MG63 (cell line): ENCODE measurements at regions not wholly inside any gene's neighbourhood (a gene's known extent, or its start where the extent isn't known, plus 50 kb on each side); places are given as distances from the start of the nearest gene placed in this dataset.

Source experiments
- DNase-seq: peaks from one replicate; pipeline ENCODE4 v3.0.0-alpha.2; 2020
- H3K27me3 ChIP-seq: fragments of 250-450 bp; sonication (Bioruptor Pico); 2 replicates; pipeline ENCODE4 v1.5.1; 2020; ENCODE audit warnings: mild to moderate bottlenecking, moderate library complexity
- H3K36me3 ChIP-seq: fragments of 250-450 bp; sonication (Bioruptor Pico); 2 replicates; pipeline ENCODE4 v1.5.1; 2020; ENCODE audit warnings: mild to moderate bottlenecking, moderate library complexity
- H3K4me3 ChIP-seq: fragments of 250-450 bp; sonication (Bioruptor Pico); 2 replicates; pipeline ENCODE4 v1.5.1; 2020; ENCODE audit warnings: mild to moderate bottlenecking, moderate library complexity
- H3K9me3 ChIP-seq: fragments of 250-450 bp; sonication (Bioruptor Pico); 2 replicates; pipeline ENCODE4 v1.5.1; 2020; ENCODE audit warnings: mild to moderate bottlenecking, moderate library complexity

DNA sequence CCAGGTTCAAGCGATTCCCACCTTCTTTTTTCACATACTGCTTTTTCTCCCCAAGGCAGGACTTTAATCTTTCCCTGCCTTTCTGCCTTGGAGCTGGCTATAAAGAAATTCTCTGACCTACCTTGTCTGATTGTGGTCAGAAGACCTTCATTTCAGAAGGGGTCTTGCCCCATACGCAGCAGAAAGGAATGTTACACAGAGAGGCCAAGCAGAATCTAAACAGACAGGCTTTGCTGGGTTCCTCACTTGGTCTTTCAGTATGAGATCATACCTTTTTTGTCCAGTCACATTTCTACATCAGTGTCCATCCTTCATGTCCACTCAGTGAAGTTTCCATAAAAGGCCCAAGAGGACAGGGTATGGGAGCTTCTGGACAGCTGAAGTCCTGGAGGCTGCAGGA is 108.3 kb upstream of the RBPJ start:
- Histone ChIP-seq H3K4me3 (no peak overlapping the region), H3K9me3 (no peaks in the 10 kb centered on the region), H3K27me3 (no peaks in the 10 kb centered on the region), H3K36me3 (no peaks in the 10 kb centered on the region)
- no peak for DNase-seq

DNA sequence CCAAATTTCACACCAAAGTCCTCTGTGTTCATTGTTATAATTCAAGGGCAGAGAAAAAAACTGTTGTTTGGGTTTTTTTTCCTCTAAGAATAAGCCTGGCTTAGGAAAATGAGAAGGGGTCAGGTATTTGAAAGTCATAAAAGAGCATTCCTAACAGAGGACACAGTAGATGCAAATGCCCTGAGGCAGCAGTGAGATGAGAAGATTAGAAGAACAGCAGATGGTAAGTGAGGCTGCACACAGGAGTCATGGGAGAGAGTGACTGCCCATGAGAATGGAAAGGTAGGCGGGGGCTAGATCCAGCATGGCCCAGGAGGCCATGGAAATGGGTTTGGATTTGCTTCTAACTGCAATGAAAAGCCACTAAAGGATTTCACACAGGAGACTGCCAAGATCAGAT is 107.5 kb upstream of the RBPJ start:
- no peak for DNase-seq

DNA sequence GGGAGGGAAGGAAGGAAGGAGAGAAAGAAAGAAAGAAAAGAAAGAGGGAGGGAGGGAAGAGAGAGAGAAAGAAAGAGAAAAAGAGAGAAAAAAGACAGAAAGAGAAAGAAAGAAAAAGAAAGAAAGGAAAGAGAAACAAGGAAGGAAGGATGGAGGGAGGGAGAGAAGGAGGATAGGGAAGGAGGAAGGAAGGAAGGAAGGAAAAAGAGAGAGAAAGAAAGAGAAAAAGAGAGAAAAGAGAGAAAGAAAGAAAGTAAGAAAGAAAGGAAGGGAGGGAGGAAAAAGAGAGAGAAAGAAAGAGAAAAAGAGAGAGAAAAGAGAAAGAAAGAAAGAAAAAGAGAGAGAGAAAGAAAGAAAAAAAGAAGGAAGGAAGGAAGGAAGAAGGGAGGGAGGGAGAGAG is 105.8 kb upstream of the RBPJ start:
- no peak overlapping the region for H3K4me3 ChIP-seq
- no peaks in the 10 kb centered on the region for H3K36me3 ChIP-seq
- no peak for DNase-seq
- no peaks in the 10 kb centered on the region for H3K9me3 ChIP-seq
- no peaks in the 10 kb centered on the region for H3K27me3 ChIP-seq

More for the DNA sequence above, 107.5 kb upstream of the RBPJ start:
- no peak overlapping the region for H3K4me3 ChIP-seq
- no peaks in the 10 kb centered on the region for H3K36me3 ChIP-seq
- H3K9me3 ChIP-seq, result no peaks in the 10 kb centered on the region
- no peaks in the 10 kb centered on the region for H3K27me3 ChIP-seq

DNA sequence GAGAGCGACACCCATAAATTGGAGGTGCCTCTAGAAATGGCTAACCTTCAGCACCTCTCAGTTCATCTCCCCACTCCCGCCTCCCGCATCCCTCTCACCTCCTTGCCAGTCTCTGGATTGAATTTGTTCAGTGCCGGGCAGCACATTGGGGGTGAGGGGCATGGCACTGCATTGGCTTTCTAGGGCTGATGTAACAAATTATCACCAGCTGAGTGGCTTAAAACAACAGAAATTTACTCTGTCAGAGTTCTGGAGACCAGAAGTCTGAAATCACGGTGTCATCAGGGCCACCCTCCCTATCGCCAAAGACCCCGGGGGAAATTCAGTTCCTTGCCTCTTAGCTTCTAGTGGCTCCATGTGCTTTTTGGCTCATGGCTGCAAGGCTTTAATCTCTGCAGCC is 105.1 kb upstream of the RBPJ start:
- Histone ChIP-seq H3K4me3 (no peak overlapping the region), H3K9me3 (no peaks in the 10 kb centered on the region), H3K27me3 (no peaks in the 10 kb centered on the region), H3K36me3 (no peaks in the 10 kb centered on the region)
- no peak for DNase-seq

DNA sequence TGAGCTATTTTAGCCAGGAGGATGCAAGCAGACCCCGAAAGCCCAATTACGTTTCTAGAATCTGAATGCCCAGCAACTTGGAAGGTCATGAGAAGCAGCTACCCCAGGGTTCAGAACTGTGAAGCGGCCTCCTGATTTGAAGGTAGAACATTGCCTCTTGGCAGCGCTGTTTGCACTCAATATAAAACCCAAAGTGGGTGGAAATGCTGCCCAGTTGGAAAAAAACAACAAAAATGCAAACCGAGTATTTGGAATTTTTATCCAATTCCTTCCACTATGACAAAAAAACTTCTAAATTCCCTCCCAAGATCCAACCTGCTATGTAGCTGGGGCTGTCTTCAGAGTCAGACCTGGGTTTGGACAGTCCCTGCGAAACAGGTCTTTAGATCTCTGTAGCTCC is 103.3 kb upstream of the RBPJ start:
- Histone ChIP-seq H3K27me3 (no peaks in the 10 kb centered on the region), H3K4me3 (no peak overlapping the region), H3K9me3 (no peaks in the 10 kb centered on the region), H3K36me3 (no peaks in the 10 kb centered on the region)
- no peak for DNase-seq

DNA sequence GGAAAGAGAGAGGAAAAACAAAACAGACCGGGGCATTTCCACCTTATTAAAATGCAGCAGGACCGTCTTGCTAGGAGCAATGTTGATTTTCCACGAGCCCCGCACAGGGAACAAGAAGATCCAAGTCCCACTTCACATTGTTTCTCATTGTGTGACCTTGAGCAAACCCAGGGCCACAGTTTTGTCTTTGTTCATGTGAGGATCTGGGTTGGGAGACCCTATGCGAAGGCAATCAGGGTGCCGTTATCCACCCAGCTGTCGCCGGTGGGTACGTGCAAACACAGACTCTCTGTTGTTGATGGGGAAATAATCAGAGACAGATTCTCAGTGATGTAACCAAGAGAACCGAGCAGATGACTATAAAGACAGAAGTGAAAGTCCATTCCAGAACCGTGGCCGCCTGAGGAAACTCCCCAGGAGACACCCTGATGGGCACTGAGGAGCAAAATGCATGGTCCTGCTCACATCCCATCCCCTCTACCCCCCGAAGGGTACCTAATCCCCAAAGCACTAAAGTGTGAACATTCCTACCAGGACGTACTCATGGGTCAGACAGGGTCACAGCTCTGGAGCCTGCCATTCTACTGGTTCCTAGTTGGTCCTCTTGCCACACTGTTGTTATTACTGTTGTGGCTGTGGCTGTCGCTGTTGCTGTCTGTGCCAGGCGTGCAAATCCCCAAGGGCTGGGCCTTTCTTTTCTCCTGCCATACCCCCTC is 102.7 kb upstream of the RBPJ start:
- no peaks in the 10 kb centered on the region for H3K36me3 ChIP-seq
- no peaks in the 10 kb centered on the region for H3K27me3 ChIP-seq
- no peak overlapping the region for H3K4me3 ChIP-seq
- no peak for DNase-seq
- no peaks in the 10 kb centered on the region for H3K9me3 ChIP-seq

DNA sequence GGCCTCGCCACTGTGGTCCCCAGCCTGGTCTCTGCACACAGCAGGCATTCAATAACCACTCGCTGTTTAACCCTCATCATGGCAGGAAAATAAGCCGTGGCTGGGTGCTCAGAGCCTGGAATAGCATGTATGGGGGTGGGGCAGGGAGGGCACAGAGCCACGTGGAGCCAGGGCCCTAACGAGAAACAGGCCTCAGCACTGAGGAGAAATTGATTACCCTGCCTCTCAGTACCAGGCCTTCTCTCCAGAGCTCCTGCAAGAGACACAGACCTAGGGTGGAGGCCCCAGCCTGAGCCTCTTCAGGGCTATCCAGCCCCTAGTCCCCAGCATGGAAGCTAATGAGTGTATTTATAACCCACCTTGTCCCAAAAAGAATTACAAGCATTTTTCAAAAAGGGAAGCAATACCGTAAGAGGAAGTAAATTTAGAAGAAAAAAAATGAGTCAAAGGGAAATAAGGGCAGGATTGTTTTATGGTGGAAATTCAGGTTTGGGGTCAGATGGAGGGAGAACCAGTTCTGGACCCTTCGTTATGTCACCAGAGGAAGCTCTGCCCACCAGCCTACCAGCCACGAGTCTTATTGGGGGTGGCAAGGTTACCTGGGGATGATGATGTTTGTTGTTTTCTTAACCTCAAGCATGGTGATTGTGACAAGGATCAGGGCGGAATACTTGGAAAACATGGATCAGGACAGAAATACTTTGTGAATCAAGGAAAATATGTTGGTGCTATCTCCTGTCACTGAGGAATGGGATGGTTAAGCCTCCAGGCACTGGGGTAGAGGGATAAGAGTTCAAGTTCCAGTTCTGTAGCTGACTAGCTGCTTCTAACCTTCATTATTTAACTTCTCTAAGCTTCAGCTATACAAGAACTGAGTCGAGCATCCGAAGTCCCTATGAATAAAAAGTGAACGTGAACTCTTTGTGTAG is 101.9 kb upstream of the RBPJ start:
- no peak for DNase-seq
- H3K9me3 ChIP-seq, result no peaks in the 10 kb centered on the region
- no peak overlapping the region for H3K4me3 ChIP-seq
- no peaks in the 10 kb centered on the region for H3K27me3 ChIP-seq
- no peaks in the 10 kb centered on the region for H3K36me3 ChIP-seq

DNA sequence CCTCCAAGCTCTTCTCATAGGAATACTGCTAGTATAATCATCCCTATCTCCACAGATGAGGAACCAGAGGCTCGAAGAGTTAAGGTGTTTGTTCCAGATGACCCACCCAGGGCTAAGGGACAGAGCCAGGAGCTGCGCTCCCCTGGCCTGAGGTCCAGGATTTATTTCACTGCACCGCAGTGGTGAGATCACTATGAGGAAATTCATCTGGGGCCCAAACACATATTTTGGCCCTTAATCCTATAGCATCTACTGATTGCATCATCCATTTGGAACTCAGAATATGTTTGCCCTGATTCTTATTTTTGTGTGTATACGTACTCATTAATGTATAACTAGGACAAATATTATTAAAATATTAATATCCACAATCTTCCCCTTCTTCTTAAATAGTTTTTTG is 100.1 kb upstream of the RBPJ start:
- peak; percentile 59 for DNase-seq
- Histone ChIP-seq H3K9me3 (no peaks in the 10 kb centered on the region), H3K36me3 (no peaks in the 10 kb centered on the region), H3K27me3 (no peaks in the 10 kb centered on the region), H3K4me3 (no peak overlapping the region)

DNA sequence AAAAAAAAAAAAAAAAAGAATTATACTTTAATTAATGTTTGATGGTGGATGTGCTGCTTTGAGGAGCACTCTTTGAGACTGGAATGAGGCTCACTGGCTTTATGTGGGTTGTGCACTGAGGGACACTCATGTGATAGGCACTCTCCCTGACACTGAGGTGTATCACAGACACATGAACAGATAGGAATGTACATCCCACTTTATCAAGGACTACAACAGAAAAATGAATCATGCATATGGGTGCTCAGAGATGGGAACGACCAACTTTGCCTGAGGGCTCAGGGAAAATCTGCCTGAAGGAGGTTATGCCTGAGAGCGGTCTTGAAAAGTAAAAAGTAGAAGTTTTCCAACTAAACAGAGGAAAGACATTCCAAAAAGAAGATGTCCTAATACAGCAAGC is 97.7 kb upstream of the RBPJ start:
- DNase-seq, result no peak
- H3K27me3 ChIP-seq, result no peaks in the 10 kb centered on the region
- H3K9me3 ChIP-seq, result no peaks in the 10 kb centered on the region
- no peak overlapping the region for H3K4me3 ChIP-seq
- no peaks in the 10 kb centered on the region for H3K36me3 ChIP-seq

DNA sequence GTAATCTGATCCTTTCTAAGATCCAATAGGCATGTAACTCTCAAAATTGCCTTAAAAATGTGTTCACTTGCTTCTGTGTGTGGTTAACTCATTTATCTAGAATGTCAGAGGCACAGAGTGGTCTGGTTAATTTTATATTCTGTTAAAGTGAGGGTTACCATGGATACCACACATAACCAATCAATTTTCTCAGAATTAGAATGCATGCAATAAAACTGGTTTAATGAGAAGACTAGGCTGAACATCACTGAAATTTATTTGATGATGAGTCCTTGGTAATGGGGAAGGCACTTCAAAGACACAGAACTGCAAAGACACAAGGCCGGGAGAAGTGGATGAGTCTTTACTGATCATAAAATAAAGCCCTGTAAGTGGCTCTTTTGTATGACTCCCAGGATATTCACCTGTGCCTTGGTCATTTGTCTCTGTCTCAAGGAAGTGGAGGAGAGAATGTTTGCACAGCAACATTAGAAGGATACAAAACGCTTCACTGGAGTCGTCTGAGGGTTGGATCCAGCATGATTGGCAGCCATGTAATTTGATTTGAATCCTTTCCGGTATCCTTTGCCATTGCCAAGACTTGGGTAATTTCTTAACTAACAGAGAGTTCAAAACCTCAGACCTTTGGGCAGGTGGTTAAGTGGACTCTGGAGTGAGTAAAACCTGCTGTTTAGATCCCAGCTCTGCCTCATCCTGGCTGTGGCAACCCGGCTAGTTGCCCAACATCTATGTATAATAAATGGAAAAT is 94.0 kb upstream of the RBPJ start:
- Histone ChIP-seq H3K4me3 (no peak overlapping the region), H3K36me3 (no peaks in the 10 kb centered on the region), H3K9me3 (no peaks in the 10 kb centered on the region), H3K27me3 (no peaks in the 10 kb centered on the region)
- no peak for DNase-seq

DNA sequence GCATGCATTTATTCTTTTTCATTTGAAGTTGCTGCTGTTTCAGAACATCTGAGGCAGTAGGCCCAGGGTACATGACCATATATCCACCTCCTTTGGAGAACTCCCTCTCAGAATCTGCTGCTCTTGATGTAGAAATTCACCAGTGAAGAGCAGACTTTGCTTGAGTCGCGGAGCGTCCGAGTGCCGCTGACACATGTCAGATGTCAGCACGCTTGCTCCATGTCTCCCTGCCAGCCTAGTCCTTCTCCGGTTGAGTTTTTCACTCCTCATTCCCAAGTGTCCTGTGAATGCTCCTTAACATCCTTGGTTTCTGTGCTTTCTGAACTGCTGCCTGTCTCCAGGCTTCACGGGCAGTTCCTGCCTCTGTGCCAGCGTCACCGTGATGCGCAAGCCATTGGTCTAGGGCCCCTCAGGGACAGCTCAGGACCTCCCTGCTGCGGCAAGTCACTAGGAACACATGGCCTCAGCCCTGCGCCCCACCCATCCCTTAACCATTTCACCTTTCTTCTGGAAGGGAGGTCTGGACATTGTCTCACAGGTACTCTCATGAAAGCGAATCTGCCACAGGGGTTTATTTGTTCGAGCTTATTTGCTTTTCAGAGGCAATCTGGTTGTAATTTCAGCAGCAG is 93.1 kb upstream of the RBPJ start:
- no peaks in the 10 kb centered on the region for H3K9me3 ChIP-seq

DNA sequence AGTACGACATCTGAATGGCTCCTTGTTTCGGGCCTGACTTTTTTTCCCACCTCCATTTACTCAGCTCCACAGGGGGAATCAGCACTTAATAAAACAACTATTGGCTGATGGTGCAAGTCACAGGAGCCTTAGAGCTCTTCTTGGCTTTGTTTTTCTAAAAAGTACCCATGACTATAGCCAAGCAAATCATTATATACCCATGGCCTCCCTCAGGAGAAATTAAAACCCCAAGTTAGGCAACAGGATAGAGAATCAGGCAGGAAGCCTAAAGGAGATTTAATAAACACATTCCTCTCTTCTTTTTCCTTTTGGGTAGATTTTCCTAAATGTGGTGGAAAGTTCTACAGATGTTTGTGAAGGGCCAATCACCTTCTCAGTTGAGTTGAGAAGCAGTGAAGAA is 91.9 kb upstream of the RBPJ start:
- Histone ChIP-seq H3K9me3 (no peaks in the 10 kb centered on the region), H3K27me3 (no peaks in the 10 kb centered on the region), H3K4me3 (no peak overlapping the region), H3K36me3 (no peaks in the 10 kb centered on the region)
- no peak for DNase-seq

More for the DNA sequence above, 93.1 kb upstream of the RBPJ start:
- DNase-seq, result no peak
- Histone ChIP-seq H3K27me3 (no peaks in the 10 kb centered on the region), H3K4me3 (no peak overlapping the region), H3K36me3 (no peaks in the 10 kb centered on the region)

DNA sequence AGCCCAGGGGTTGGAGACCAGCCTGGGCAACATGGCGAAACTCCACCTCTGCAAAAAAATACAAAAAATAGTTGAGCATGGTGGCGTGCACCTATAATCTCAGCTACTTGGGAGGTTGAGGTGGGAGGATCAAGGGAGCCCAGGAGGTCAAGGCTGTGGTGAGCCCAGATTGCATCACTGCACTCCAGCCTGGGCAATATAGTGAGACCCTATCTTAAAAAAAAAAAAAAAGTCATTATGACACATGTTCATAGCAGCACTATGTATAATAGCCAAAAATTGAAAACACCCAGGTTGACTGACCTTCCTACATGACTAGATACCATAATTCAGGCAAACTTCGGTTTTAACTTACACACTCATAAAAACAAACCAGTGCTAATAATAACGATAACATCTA is 90.8 kb upstream of the RBPJ start:
- Histone ChIP-seq H3K27me3 (no peaks in the 10 kb centered on the region), H3K4me3 (no peak overlapping the region), H3K9me3 (no peaks in the 10 kb centered on the region), H3K36me3 (no peaks in the 10 kb centered on the region)
- no peak for DNase-seq

DNA sequence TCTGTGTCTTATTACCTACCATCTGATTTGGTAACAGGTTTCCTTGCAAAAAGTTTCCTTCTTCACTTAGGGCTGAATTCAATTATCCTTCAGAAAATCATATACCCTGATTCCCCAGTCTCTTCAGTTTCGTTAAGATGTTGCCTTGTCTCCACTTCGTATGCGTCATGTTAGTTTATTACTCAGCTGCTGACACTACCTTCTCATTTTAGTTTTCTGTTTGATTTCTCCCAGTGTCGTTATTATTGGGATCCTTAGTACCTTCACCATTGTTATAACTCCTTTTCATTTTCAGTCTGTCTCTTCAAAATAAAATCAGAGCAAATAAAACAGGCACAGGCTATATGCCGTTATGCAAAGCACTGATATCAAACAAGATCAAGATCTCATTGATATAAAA is 87.5 kb upstream of the RBPJ start:
- Histone ChIP-seq H3K27me3 (no peaks in the 10 kb centered on the region), H3K9me3 (no peaks in the 10 kb centered on the region), H3K4me3 (no peak overlapping the region), H3K36me3 (no peaks in the 10 kb centered on the region)
- DNase-seq, result no peak

DNA sequence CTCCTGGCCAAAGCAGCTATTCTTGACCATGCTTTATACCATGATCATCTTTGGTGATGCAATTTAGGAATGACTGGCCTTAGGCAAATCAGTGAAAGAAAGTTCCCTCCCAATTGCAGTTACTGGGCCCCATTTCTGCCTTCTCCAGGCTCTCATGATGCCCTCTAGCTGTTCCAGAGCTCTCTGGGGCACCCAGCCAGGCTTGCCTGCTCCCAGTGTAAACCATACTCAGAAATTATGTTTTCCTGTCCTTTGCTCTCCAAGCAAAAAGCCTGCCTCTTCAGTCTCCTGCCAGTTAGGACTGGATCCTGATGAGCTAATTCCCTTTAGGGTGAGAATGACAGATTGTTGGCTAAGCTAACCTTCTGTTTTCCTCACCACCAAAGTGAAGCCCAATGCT is 85.3 kb upstream of the RBPJ start:
- H3K27me3 ChIP-seq, result no peaks in the 10 kb centered on the region
- H3K4me3 ChIP-seq, result no peak overlapping the region
- peak; percentile 96 for DNase-seq
- H3K9me3 ChIP-seq, result no peaks in the 10 kb centered on the region
- H3K36me3 ChIP-seq, result no peaks in the 10 kb centered on the region

DNA sequence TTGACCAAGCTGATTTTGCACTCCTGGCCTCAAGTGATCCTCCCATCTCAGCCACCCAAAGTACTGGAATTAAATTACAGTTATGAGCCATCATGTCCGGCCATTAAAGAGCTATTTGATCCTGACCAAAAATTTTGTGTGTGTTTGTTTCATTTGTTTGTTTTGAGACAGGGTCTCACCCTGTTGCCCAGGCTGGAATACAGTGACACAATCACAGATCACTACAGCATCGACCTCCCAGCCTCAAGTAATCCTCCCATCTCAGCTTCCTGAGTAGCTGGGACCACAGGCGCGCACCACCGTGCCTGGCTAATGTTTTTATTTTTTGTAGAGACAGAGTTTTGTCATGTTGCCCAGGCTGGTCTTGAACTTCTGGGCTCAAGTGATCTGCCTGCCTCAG is 82.9 kb upstream of the RBPJ start:
- DNase-seq, result no peak
- Histone ChIP-seq H3K27me3 (no peaks in the 10 kb centered on the region), H3K36me3 (no peaks in the 10 kb centered on the region), H3K9me3 (no peaks in the 10 kb centered on the region), H3K4me3 (no peak overlapping the region)

DNA sequence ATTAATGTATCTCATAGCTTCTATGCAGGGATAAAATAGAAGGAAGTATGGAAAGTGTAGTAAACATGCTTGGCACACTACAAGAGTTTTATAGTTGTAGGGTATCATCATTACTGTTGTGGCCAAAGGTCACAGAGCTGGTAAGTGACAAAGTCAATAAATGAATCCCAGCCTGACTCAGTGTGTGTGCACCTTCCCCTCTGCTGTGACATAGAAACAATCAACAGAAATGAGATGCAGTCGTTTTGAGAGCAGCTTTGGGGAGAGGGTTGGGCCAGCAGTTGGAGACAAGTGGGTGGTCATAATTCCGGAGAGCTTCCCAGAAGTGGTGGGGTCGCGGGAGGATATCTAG is 82.4 kb upstream of the RBPJ start:
- no peaks in the 10 kb centered on the region for H3K36me3 ChIP-seq
- no peak overlapping the region for H3K4me3 ChIP-seq
- no peaks in the 10 kb centered on the region for H3K9me3 ChIP-seq
- H3K27me3 ChIP-seq, result no peaks in the 10 kb centered on the region
- no peak for DNase-seq
